DMS79 treated with DMSO at 0.1 percent for 48 hours (cell line): ENCODE measurements at regions not wholly inside any gene's neighbourhood (a gene's known extent, or its start where the extent isn't known, plus 50 kb on each side); places are given as distances from the start of the nearest gene placed in this dataset.
"Not testable (repeated sequence)": the region's sequence is repeated elsewhere in the genome, so short reads cannot be mapped to it uniquely, and the experiment has no call there.

Experiments used
- DNase-seq: peaks from one replicate; lab custom pipeline; 2025; lab: John Stamatoyannopoulos, UW

DNA sequence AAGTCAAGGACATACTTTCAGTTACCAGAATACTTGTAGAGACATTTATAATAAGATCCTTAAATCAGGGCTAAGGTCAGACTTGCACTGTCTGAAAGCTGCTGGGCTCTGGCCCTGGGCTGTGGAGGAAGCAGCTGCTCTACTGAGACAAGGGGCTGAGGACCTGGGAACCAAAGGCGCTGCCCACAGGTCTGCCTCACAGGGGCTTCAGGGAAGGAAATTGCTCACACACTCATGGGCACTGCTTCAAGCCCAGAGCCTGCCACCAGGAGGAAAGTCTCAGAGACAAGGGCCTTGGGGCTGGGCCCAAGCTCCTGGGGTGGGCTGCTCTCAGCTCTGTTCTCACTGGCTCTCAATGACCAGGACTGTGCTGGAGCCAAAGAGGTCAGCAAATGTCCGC is 614.1 kb downstream of the RPIA start:
- DNase-seq: not testable (repeated sequence)

DNA sequence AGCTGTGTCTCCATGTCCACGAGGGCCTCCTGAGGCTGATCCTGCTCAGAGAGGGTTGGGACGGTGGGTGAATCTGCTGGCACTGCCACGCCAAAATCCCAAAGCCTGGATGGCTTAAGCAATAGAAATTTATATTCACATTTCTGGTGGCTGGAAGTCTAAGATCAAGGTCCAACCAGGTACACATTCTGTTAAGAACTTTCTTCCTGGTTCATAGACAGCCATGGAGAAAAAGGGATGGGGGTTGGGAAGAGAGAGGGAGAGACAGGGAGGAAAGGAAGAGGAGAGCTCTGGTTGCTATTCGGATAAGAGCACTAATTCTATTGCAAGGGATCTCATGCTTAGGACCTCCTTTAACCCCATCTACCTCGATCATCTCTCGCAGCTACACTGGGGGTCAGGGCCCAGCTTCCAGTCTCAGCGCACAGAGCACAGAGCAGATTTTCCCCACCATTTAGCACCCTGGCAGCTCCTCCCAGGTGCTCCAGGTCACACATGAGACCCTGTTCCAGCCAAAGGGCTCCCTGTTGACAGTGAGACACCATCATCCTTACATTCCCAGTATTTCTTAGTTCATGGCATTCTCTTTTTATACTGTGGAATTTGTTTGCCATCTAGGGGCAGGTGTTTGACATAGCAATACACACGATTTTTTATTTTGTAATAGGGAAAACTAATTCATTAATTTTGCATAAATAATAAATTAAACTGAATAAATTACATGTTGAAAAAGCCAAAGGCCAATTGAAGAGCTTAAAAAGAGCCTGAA is 615.6 kb downstream of the RPIA start:
- not testable (repeated sequence) for DNase-seq

DNA sequence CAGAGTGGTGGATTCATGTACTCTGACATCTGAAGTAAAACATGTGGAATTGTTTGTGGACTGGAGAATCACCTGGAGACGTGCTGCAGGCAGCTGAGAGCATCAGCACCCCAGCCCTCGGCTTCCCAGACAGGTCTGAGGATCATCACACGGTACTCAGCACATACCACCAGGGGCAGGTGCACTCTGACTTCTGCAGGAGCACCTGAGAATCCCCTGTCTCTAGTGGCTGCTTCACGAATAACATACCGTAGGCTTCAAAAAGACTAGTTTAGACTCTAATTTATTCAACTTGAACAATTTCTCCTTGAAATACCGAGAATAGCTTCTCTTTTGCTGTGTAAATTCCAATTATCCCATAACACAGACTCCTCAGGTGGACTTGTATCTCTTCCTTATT is 627.5 kb downstream of the RPIA start:
- not testable (repeated sequence) for DNase-seq

DNA sequence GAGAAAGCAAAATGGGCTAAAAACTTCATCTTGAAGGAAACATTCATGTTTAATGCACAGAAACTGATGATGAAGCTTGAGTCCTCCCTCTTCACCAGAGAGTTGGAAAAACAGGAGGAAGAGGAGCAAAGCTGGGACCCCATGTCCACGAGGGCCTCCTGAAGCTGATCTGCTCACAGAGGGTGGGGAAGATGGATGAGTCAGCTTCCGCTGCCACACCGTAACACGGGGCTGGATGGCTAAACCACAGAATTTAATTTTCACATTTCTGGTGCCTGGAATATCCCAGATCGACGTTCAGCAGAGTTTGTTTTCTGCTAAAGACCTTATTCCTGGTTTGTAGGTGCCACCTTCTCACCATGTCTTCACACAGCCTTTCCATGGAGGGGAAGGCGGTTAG is 634.4 kb downstream of the RPIA start:
- not testable (repeated sequence) for DNase-seq

DNA sequence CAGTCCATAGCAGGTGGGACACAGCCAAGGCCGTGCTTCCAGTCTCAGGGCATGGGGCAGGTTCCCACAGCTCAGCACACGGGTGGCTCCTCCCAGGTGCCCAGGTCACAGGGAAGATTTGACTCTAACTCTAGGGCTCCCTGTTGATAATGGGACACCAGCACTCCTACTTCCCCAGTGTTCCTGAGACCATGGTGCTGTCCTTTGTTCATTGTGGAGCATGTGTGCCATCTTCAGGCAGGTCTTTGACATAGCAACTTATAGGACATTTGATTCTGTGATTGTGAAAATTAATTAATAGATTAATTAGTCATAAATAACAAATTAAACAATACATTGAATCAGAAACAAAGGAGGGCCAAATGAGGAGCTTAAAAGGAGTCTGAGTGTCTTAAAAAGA is 635.0 kb downstream of the RPIA start:
- DNase-seq: not testable (repeated sequence)

DNA sequence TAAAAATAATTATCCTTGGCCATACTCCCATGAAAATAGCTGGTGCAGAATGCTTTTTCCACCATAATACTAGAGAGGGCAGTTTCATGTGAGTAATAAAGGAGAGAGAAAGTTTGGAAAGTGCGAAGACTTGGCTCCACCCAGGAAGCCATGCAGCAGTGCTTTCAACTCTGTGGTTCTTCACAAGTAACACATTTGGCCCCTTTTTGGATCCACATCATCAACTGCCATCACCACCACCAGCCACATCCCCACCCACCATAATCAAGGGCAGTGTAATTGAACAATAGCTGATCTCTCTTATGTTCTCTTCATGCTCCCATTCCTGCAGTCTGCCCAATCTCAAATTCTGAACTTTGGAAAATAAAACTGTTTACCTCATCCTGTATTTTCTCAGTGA is 637.3 kb downstream of the RPIA start:
- DNase-seq: not testable (repeated sequence)
